Memory B cell (primary cell): ENCODE measurements at regions not wholly inside any gene's neighbourhood (a gene's known extent, or its start where the extent isn't known, plus 50 kb on each side); places are given as distances from the start of the nearest gene placed in this dataset.

ENCODE experiments used
- ATAC-seq: fragments of 150-1000 bp; cut with Tn5 transposase; 2 replicates; pipeline ENCODE4 v1.10.0; 2021; ENCODE audit warnings: low read depth, mild to moderate bottlenecking, moderate library complexity
- DNase-seq, 2 donors: peaks; one replicate each; pipeline ENCODE4 v3.0.0; 2022; ENCODE audit warnings: low spot score in 2 of 2
- H3K27ac Mint-ChIP-seq: one replicate; pipeline ENCODE4 v1.8.0; 2022; ENCODE audit warnings: mild to moderate bottlenecking, moderate library complexity, mixed read lengths
- H3K27me3 Mint-ChIP-seq: one replicate; pipeline ENCODE4 v1.8.0; 2022; ENCODE audit warnings: mixed read lengths
- H3K36me3 Mint-ChIP-seq: one replicate; pipeline ENCODE4 v1.8.0; 2022; ENCODE audit warnings: mild to moderate bottlenecking, mixed read lengths
- H3K4me1 Mint-ChIP-seq: one replicate; pipeline ENCODE4 v1.8.0; 2022; ENCODE audit warnings: mixed read lengths
- H3K4me3 Mint-ChIP-seq: one replicate; pipeline ENCODE4 v1.8.0; 2022; ENCODE audit warnings: mild to moderate bottlenecking, moderate library complexity, mixed read lengths
- H3K9me3 Mint-ChIP-seq: one replicate; pipeline ENCODE4 v1.8.0; 2022; ENCODE audit warnings: mixed read lengths

DNA sequence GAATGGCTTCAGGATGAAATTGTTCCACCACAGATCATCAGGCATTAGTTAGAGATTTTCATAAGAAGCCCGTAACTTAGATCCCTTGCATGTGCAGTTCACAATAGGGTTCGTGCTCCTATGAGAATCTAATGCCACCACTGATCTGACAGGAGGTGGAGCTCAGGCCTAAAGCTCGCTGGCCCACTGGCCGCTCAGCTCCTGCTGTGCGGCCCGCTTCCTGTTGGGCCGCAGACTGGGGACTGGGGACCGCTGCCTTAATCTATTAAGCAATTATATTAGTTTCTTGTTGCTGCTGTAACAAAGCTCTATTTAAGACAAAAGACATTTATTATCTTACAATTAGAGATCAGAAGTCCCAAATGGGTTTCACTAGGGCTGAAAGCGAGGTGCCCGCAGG, 205.6 kb downstream of the LARP7 start:
- H3K36me3 Mint-ChIP-seq, result peaks cover 3% of the 10 kb centered on the region
- DNase-seq, result no peak
- ATAC-seq, result no peak
- H3K27ac Mint-ChIP-seq, result no peak overlapping the region
- H3K9me3 Mint-ChIP-seq, result peaks cover 5% of the 10 kb centered on the region
- no peak overlapping the region for H3K4me3 Mint-ChIP-seq
- no peaks in the 10 kb centered on the region for H3K27me3 Mint-ChIP-seq
- peaks cover 8% of the 10 kb centered on the region for H3K4me1 Mint-ChIP-seq

DNA sequence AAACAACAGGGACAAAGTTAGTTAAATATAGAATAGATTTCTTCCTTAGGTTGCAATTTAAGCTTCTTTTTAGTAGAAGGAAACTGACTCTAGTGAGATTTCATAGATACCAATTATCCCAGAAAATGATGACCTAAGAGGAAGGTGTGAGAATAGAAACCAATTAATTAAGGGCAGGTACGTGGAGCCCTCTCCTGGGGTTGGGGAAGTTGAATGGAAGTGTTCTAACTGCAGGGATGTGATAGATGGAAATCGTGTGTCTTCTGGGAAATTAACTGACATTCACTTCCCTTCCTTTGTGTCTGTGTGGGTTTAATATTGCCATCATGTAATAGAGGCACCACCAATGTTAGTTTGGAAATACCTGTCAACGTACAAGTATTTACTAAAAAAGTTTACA, 204.1 kb upstream of the ANK2 start:
- H3K27ac Mint-ChIP-seq, result no peak overlapping the region
- no peak for DNase-seq
- H3K4me3 Mint-ChIP-seq, result no peak overlapping the region
- peaks cover 3% of the 10 kb centered on the region for H3K4me1 Mint-ChIP-seq
- H3K27me3 Mint-ChIP-seq, result no peaks in the 10 kb centered on the region
- H3K36me3 Mint-ChIP-seq, result no peaks in the 10 kb centered on the region
- ATAC-seq, result no peak
- H3K9me3 Mint-ChIP-seq, result peaks cover 2% of the 10 kb centered on the region

DNA sequence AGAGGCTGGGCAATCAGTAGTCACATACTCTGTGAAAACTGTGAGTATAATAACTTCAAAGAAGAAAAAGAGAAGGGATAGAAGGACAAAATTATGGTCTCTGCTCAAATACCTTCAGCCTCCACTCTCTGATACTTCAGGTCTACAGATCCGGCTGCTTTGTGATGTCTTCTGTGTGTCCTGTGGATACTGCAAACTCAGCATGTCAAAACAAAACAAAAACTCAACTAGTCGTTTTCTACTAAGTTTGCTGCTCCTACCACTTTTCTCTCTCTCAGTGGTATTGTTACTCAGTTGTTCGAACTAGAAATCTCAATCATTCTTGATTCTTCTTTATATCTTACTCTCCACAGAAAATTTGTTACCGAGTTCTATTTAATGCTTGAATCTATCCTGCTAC, 202.4 kb upstream of the ANK2 start:
- Mint-ChIP-seq H3K27ac (no peak overlapping the region), H3K4me1 (peaks cover 3% of the 10 kb centered on the region), H3K9me3 (peaks cover 2% of the 10 kb centered on the region), H3K27me3 (no peaks in the 10 kb centered on the region), H3K4me3 (no peak overlapping the region), H3K36me3 (no peaks in the 10 kb centered on the region)
- ATAC-seq (no peak), DNase-seq (no peak)

DNA sequence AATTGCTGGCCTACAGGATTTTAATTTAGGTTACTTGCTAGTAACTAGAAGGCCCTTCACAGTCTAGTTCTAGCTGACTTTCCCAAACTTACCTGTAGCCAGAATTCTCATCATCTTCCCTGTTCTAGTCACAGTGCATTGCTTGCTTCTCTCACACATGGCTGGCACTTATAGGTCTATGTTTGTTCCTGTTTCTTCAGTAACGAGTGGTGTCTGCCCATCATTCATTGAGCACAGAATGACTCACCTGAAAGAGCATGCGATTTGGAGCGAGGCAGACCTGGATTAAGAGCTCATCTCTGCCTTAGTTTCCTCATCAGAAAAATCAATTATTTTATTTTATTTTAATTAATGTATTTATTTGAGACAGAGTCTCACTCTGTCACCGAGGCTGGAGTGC, 201.7 kb upstream of the ANK2 start:
- Mint-ChIP-seq H3K4me3 (no peak overlapping the region), H3K4me1 (peaks cover 3% of the 10 kb centered on the region), H3K27ac (no peak overlapping the region), H3K36me3 (no peaks in the 10 kb centered on the region), H3K9me3 (peaks cover 2% of the 10 kb centered on the region), H3K27me3 (no peaks in the 10 kb centered on the region)
- DNase-seq, result no peak
- no peak for ATAC-seq

DNA sequence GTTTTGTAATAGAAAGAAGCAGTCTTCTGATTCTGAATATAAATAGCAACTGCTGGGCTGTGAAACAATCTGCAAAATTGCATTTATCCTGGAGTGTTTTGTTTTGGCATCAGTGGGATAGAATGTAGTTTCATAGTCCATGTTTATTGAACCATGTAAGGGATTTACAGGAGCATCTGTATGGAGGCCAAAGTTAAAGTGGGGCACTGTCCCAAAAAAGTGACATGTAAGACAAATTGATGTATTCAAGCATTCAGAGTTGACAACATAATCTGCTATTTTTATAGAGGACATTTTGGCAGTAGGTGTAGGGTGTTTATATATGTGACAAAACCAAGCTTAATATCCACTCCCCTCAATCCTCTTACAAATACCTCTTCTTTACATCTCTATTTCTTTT, 200.5 kb upstream of the ANK2 start:
- H3K27me3 Mint-ChIP-seq, result no peaks in the 10 kb centered on the region
- H3K4me1 Mint-ChIP-seq, result peaks cover 3% of the 10 kb centered on the region
- H3K36me3 Mint-ChIP-seq, result no peaks in the 10 kb centered on the region

DNA sequence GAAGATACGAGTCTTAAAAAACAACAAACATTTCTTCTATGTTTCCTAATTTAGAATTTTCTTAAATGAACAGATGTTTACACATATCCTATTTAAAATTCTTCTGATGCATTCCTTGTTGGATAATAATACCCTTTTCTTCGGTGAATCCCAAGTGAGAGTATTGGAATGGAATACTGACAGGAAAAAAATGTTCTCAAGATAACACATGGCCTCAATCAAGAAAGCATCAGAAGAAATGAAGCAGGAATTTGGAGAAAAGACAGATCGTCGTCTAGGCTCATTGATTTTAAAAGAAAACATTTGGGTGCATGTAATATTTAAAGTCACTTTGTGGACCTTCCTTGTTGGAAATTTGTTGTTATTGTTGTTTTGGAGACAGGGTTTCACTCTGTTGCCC, 196.9 kb upstream of the ANK2 start:
- H3K27ac Mint-ChIP-seq, result no peak overlapping the region
- no peaks in the 10 kb centered on the region for H3K4me1 Mint-ChIP-seq
- no peak overlapping the region for H3K4me3 Mint-ChIP-seq
- peaks cover 4% of the 10 kb centered on the region for H3K27me3 Mint-ChIP-seq
- H3K36me3 Mint-ChIP-seq, result no peaks in the 10 kb centered on the region
- no peaks in the 10 kb centered on the region for H3K9me3 Mint-ChIP-seq
- DNase-seq (no peak), ATAC-seq (no peak)

More for the DNA sequence above, 200.5 kb upstream of the ANK2 start:
- ATAC-seq (no peak), DNase-seq (no peak)
- Mint-ChIP-seq H3K27ac (no peak overlapping the region), H3K4me3 (no peak overlapping the region), H3K9me3 (peaks cover 2% of the 10 kb centered on the region)

DNA sequence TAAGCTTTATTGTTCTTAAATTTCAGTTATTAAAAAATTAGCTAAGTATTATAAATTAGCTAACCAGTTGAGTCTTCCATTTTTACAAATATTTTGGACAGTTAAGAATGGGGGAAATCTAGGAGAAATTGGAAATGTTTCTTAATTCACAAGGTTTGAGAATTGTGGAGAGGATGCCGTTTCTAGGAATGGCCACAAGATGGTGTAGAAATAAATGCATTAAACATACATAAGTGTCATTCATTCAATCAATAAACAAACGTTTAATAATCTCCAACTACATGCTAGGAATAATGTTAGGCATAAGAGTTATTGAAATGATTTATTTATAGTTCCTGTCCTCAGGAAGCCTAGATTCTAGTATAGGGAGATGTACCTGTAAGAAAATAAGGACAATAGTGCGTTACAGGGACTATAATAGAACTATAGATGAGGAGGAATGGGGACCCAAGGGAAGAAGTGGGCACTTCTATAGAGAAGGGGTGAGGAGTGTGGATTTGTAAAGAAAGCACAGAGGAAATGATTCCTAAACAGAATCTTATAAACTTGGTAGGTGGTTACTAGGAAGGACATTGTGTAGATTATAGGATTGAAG, 195.7 kb upstream of the ANK2 start:
- DNase-seq (no peak), ATAC-seq (no peak)
- Mint-ChIP-seq H3K4me3 (no peak overlapping the region), H3K9me3 (no peaks in the 10 kb centered on the region), H3K36me3 (no peaks in the 10 kb centered on the region), H3K4me1 (no peaks in the 10 kb centered on the region), H3K27ac (no peak overlapping the region), H3K27me3 (peaks cover 4% of the 10 kb centered on the region)

DNA sequence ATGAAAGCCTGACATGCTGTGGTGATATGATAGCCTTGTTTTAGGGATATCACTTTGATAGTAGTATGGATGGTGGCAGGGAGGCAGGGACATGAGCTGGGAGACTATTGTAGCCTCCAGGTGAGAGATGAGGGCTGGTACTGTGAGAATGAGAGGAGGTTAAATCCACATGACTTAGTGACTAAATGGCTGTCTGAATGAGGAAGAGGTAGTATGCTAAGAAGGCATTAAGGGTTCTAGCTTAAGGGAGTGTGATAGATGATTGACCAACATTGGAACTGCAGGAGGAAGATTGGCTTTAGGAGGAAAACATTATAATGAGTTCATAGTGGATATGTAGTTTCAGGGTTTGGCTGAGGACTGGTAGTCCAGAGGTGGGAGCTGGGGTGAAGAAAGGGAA, 195.0 kb upstream of the ANK2 start:
- DNase-seq, result no peak
- ATAC-seq, result no peak
- H3K27me3 Mint-ChIP-seq, result peaks cover 4% of the 10 kb centered on the region

DNA sequence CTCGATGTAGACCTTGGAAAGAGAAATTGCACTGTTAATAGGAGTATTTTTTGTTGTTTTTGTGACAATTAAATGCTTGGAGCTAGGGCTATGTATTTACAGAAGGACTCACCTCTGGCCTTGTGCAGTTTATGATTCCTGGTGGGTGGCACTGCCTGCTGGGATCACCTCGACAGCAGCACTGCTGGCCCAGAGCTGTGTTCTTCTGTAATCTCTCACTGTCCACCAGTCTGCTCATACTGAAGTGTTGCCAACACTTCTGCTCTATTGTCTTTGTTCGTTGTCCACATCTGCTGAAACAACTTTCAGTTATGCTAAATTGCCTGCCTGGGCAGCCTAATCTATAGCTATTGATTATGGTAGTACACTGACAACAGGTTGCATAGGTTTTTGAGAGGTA, 194.4 kb upstream of the ANK2 start:
- Mint-ChIP-seq H3K27ac (no peak overlapping the region), H3K4me1 (peaks cover 2% of the 10 kb centered on the region), H3K9me3 (no peaks in the 10 kb centered on the region), H3K27me3 (peaks cover 4% of the 10 kb centered on the region), H3K36me3 (no peaks in the 10 kb centered on the region), H3K4me3 (no peak overlapping the region)
- no peak for DNase-seq
- ATAC-seq, result no peak

More for the DNA sequence above, 195.0 kb upstream of the ANK2 start:
- H3K36me3 Mint-ChIP-seq, result no peaks in the 10 kb centered on the region
- no peak overlapping the region for H3K27ac Mint-ChIP-seq
- no peaks in the 10 kb centered on the region for H3K4me1 Mint-ChIP-seq
- H3K4me3 Mint-ChIP-seq, result no peak overlapping the region
- H3K9me3 Mint-ChIP-seq, result no peaks in the 10 kb centered on the region

DNA sequence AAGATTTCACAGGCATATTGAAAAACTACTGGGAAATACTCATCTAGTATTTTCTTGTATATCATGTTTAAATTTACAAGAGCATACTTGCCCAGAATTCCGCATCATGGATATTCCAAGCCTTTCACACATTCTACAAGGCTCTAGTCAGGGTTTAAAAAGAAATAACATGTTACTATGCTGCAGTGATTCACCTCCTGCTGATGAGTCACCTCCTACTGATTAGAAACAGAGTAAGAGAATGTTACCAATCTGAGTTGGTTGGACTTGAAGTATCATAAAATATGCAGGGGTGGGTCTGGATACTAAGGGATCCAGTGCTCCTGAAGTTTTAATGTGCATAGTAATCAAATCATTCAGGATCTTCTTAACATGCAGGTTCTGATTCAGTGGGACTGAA, 192.0 kb upstream of the ANK2 start:
- Mint-ChIP-seq H3K4me1 (peaks cover 2% of the 10 kb centered on the region), H3K27ac (no peak overlapping the region), H3K27me3 (peaks cover 6% of the 10 kb centered on the region), H3K4me3 (no peak overlapping the region), H3K36me3 (no peaks in the 10 kb centered on the region), H3K9me3 (no peaks in the 10 kb centered on the region)
- DNase-seq, result no peak
- no peak for ATAC-seq

DNA sequence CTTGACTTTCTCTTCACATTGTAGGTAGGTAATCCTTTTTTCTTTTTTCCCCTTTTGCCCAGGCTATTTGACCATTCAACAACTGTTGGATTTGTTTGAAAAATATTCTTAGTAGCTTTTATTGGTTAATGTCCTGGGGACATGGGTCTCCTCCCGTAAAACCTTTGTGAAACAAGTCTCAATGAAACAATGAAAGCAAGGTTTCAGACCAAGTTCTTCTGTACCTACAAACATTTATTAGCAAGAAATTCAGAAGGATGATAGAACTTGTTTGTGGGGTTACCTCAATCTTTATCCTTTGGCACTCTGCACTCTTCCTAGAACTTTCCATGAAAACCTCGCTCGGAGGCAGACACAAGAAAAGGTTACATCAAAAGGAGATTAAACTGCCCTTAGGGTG, 190.7 kb upstream of the ANK2 start:
- peaks cover 2% of the 10 kb centered on the region for H3K4me1 Mint-ChIP-seq
- no peak overlapping the region for H3K4me3 Mint-ChIP-seq
- no peak overlapping the region for H3K27ac Mint-ChIP-seq
- ATAC-seq, result no peak
- no peak for DNase-seq
- H3K36me3 Mint-ChIP-seq, result no peaks in the 10 kb centered on the region
- peaks cover 6% of the 10 kb centered on the region for H3K27me3 Mint-ChIP-seq
- H3K9me3 Mint-ChIP-seq, result no peaks in the 10 kb centered on the region

DNA sequence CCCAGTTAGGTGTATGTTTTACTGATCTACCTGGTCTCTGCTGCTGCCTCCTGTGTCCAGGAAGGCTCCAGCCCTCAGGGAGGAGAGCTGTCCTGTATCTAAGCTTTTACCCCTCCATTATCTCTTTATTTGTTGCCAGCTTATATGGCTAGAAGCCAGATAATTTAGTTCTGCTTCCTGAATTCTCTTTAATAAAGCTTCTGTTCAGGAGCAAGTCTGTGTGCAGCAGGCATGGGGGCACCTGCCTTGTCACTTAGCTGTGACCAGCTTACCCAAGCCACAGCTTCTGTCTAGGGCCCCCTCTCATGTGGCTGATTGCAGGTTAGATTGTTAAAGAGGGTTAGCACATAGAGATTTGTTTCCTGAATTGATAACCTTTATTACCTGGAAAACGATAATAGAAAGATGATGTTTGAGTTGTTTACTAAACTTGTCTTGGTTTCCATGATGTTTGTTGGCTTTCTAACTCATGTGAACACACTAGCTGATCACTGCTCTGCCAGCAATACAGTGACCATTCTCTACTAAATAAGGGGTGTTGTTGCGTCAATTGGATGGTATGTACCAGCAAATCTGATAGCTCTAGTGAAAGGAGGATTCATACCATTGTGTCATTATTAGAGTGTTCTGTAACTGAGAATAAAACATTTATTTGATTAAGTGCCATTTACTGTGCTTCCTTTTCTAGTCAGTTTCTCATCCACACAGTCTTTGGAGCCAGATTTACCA, 189.8 kb upstream of the ANK2 start:
- no peak overlapping the region for H3K27ac Mint-ChIP-seq

DNA sequence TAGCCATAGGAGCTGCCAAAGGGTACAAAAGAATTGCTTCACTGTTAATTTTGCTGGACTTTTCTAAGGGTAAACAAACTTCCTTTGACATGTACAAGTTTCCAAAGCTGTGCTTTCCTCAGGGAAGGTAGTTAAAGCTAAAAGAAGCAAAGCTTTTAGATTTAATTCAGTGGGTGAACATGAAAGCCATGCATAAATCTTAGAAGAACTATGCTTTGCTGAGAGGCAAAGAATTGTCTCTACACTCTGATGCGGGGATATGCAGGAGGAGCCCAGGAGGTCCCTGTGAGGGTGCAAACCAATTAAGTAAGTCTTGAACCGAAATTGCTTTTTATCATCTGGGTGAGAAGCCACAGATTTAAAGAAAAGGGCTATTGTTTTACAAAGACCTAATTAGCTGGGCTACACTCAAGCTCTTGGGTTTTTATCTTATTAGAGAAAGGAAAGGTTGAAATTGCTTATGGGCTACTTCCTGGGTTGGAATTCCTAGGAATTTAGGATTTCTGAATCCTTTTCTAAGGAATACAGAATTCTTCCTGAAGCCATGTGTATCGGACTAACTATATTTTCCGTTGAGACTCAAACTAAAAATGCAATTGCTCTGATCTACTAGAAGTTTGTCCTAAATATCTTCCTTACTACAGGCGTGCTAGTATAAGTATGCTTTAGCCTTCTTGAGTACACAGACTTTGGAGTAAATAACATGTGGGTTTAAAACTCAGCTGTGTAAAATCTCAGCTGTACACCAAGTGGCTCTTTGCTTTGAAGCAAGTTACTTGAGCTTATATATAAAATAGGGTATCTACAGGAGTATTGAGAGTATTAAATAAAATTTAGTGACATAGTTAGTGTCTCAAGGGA, 188.4 kb upstream of the ANK2 start:
- ATAC-seq (no peak), DNase-seq (no peak)
- Mint-ChIP-seq H3K4me3 (no peak overlapping the region), H3K4me1 (peaks cover 2% of the 10 kb centered on the region), H3K9me3 (no peaks in the 10 kb centered on the region), H3K27me3 (peaks cover 4% of the 10 kb centered on the region), H3K36me3 (no peaks in the 10 kb centered on the region), H3K27ac (no peak overlapping the region)

More for the DNA sequence above, 189.8 kb upstream of the ANK2 start:
- H3K4me3 Mint-ChIP-seq, result no peak overlapping the region
- peaks cover 4% of the 10 kb centered on the region for H3K27me3 Mint-ChIP-seq
- peaks cover 2% of the 10 kb centered on the region for H3K4me1 Mint-ChIP-seq
- DNase-seq, result no peak
- H3K9me3 Mint-ChIP-seq, result no peaks in the 10 kb centered on the region
- ATAC-seq, result no peak
- H3K36me3 Mint-ChIP-seq, result no peaks in the 10 kb centered on the region
